Panc1 (cell line): ENCODE measurements at regions not wholly inside any gene's neighbourhood (a gene's known extent, or its start where the extent isn't known, plus 50 kb on each side); places are given as distances from the start of the nearest gene placed in this dataset.

Experiments used
- ATAC-seq: fragments of 200-7000 bp; cut with Tn5 transposase; 2 replicates; pipeline ENCODE4 v1.9.1; 2020; ENCODE audit warnings: mild to moderate bottlenecking, moderate library complexity
- BruUV-seq: library from RNA; stranded (reverse); fragments of 400-500 nt; replicated peaks from 2 replicates; lab custom pipeline; 2021; lab: Mats Ljungman, UMichigan
- CTCF ChIA-PET: fragments of 300-600 bp; sonication (Branson Sonifier 250); formaldehyde crosslinking; loops from one replicate; lab custom pipeline; 2022; ENCODE audit warnings: antibody characterized with exemption; lab: Charles Lee
- POLR2A ChIA-PET: fragments of 300-600 bp; sonication (Branson Sonifier 250); formaldehyde crosslinking; loops from one replicate; lab custom pipeline; 2022; ENCODE audit warnings: antibody characterized with exemption; lab: Charles Lee
- DNase-seq: peaks from one replicate; pipeline ENCODE4 v3.0.0-alpha.2; 2010; ENCODE audit warnings: low read depth, low spot score
- H3K27ac ChIP-seq: 2 replicates; pipeline ENCODE4 v1.5.1; 2011; ENCODE audit warnings: mild to moderate bottlenecking, low read length, inconsistent platforms
- H3K27me3 ChIP-seq: fragments of 200-500 bp; sonication (Bioruptor generic); 2 replicates; pipeline ENCODE4 v1.6.0; 2014; ENCODE audit warnings: low read length, inconsistent platforms; ENCODE audit not compliant: control insufficient read depth, insufficient read depth
- H3K36me3 ChIP-seq: fragments of 200-500 bp; sonication (Bioruptor generic); 2 replicates; pipeline ENCODE4 v1.5.1; 2014; ENCODE audit warnings: inconsistent platforms, mild to moderate bottlenecking, low read length, moderate library complexity; ENCODE audit not compliant: control insufficient read depth, insufficient read depth
- H3K4me1 ChIP-seq: 2 replicates; pipeline ENCODE4 v1.5.1; 2011; ENCODE audit warnings: inconsistent platforms, mild to moderate bottlenecking, low read length, moderate library complexity; ENCODE audit not compliant: control insufficient read depth, insufficient read depth
- H3K4me3 ChIP-seq, 2 experiments: 2 replicates each; pipeline ENCODE4 v1.5.1; 2011 to 2012; ENCODE audit warnings: low read depth in 2 of 2, low read length in 2 of 2, mild to moderate bottlenecking in 2 of 2, inconsistent platforms in 1 of 2, moderate library complexity in 1 of 2
- H3K9me3 ChIP-seq: fragments of 200-500 bp; sonication (Bioruptor generic); 2 replicates; pipeline ENCODE4 v1.5.1; 2014; ENCODE audit warnings: low read depth, mild to moderate bottlenecking, inconsistent platforms, low read length, moderate library complexity; ENCODE audit not compliant: control insufficient read depth, insufficient read depth
- POLR2AphosphoS5 ChIP-seq: IDR thresholded peaks from 2 replicates; pipeline ENCODE4 v1.6.1; 2012; ENCODE audit warnings: mild to moderate bottlenecking, low read depth, low read length, moderate library complexity
- REST ChIP-seq, 2 experiments: IDR thresholded peaks; 2 replicates each; pipeline ENCODE4 v1.6.1; 2011 to 2012; ENCODE audit warnings: low read depth in 2 of 2, control low read depth in 1 of 2, low read length in 1 of 2, mild to moderate bottlenecking in 1 of 2, moderate library complexity in 1 of 2; ENCODE audit not compliant: insufficient read depth in 1 of 2
- SIN3A ChIP-seq: IDR thresholded peaks from 2 replicates; pipeline ENCODE4 v1.6.1; 2012; ENCODE audit warnings: low read depth, mild to moderate bottlenecking, low read length, moderate library complexity, borderline replicate concordance; ENCODE audit not compliant: insufficient read depth
- TCF7L2 ChIP-seq: IDR thresholded peaks from 2 replicates; pipeline ENCODE4 v1.6.1; 2011; ENCODE audit warnings: mild to moderate bottlenecking, low read depth, low read length, inconsistent platforms
- in situ Hi-C: cut with HindIII; loops from 2 replicates; pipeline ENCODE4 v1.10.0; 2016; ENCODE audit warnings: low sequenced_read_pairs, low pct_unique_long_range_greater_than_20kb
- intact Hi-C: fragments of 100-400 bp; cut with micrococcal nuclease; formaldehyde crosslinking; loops from one replicate; pipeline ENCODE4 v1.10.0; 2022; ENCODE audit not compliant: unreplicated experiment
- TF ChIP-seq, protein P1 (sequence below): fragments of 450-650 bp; IDR thresholded peaks from 2 replicates; pipeline ENCODE4 v1.5.1; 2017; ENCODE audit warnings: mild to moderate bottlenecking

DNA sequence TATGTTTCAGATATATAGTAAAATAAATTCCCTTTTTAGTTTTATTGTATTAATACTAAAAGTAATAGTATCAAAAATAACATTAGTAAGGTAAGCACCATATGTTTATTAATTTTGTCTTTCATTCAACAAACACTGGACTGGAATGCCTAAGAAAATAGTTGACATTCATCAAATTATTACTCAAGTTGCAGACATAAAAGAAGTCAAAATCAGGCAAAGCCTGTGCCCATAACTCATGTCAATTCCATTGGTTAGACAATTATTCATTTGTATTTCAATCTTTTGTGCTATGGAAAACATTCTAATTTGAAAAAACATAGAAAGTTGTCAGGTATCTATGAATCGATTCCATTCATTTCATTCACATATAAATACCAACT is 158.9 kb downstream of the CEMIP2 start:
- ChIA-PET POLR2A (no interaction called here), CTCF (no interaction called here)
- Histone ChIP-seq H3K9me3 (no peaks in the 10 kb centered on the region), H3K27ac (no peak overlapping the region), H3K27me3 (no peaks in the 10 kb centered on the region), H3K4me3 (no peak overlapping the region), H3K4me1 (no peaks in the 10 kb centered on the region), H3K36me3 (no peaks in the 10 kb centered on the region)
- DNase-seq (no peak), ATAC-seq (no peak)
- in situ Hi-C loops (no loop called here), intact Hi-C loops (loop anchor here (10.0 kb wide), 1 partner anchor 155 kb away; the partner anchor contains the start of gene CEMIP2)
- BruUV-seq: no TSS peak
- no peak for TF ChIP-seq TCF7L2

GRCh38 chr9:71608825-71609447 is 159.4 kb downstream of the CEMIP2 start:
- ATAC-seq (no peak), DNase-seq (no peak)
- H3K4me3 ChIP-seq: no peak overlapping the region
- no peak overlapping the region for H3K27ac ChIP-seq
- H3K4me1 ChIP-seq: no peaks in the 10 kb centered on the region
- POLR2A ChIA-PET: no interaction called here
- no TSS peak for BruUV-seq
- CTCF ChIA-PET: no interaction called here
- in situ Hi-C loops: no loop called here
- intact Hi-C loops: loop anchor here (10.0 kb wide), 1 partner anchor 156 kb away; the partner anchor contains the start of gene CEMIP2
- TF ChIP-seq POLR2AphosphoS5 (no peak), REST (IDR thresholded peaks at IDR 0.05; ENCODE audit: insufficient read depth in 1 of 2, low read depth in 2 of 2, low read length in 1 of 2) (no peak), SIN3A (no peak)
- no peaks in the 10 kb centered on the region for H3K27me3 ChIP-seq
- H3K9me3 ChIP-seq: no peaks in the 10 kb centered on the region
- H3K36me3 ChIP-seq: no peaks in the 10 kb centered on the region

GRCh38 chr9:71608021-71608420 is 160.3 kb downstream of the CEMIP2 start:
- in situ Hi-C loops: no loop called here
- DNase-seq (no peak), ATAC-seq (no peak)
- CTCF ChIA-PET: no interaction called here
- BruUV-seq: no TSS peak
- POLR2A ChIA-PET: no interaction called here
- TF ChIP-seq TCF7L2: no peak
- TF ChIP-seq, protein P1, sequence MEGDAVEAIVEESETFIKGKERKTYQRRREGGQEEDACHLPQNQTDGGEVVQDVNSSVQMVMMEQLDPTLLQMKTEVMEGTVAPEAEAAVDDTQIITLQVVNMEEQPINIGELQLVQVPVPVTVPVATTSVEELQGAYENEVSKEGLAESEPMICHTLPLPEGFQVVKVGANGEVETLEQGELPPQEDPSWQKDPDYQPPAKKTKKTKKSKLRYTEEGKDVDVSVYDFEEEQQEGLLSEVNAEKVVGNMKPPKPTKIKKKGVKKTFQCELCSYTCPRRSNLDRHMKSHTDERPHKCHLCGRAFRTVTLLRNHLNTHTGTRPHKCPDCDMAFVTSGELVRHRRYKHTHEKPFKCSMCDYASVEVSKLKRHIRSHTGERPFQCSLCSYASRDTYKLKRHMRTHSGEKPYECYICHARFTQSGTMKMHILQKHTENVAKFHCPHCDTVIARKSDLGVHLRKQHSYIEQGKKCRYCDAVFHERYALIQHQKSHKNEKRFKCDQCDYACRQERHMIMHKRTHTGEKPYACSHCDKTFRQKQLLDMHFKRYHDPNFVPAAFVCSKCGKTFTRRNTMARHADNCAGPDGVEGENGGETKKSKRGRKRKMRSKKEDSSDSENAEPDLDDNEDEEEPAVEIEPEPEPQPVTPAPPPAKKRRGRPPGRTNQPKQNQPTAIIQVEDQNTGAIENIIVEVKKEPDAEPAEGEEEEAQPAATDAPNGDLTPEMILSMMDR: no peak
- TF ChIP-seq REST (IDR thresholded peaks at IDR 0.05; ENCODE audit: insufficient read depth in 1 of 2, low read depth in 2 of 2, low read length in 1 of 2): no peak
- no peak for TF ChIP-seq POLR2AphosphoS5
- TF ChIP-seq SIN3A: no peak
- Histone ChIP-seq H3K36me3 (no peaks in the 10 kb centered on the region), H3K4me3 (no peak overlapping the region), H3K9me3 (no peaks in the 10 kb centered on the region), H3K4me1 (no peaks in the 10 kb centered on the region), H3K27ac (no peak overlapping the region), H3K27me3 (no peaks in the 10 kb centered on the region)
- intact Hi-C loops: loop anchor here (10.0 kb wide), 1 partner anchor 157 kb away; the partner anchor contains the start of gene CEMIP2
